Activated CD4-positive, alpha-beta T cell treated with anti-CD3 and anti-CD28 coated beads, Interleukin-2, amount 50 U/mL, for 48 hours (primary cell): ENCODE measurements at regions not wholly inside any gene's neighbourhood (a gene's known extent, or its start where the extent isn't known, plus 50 kb on each side); places are given as distances from the start of the nearest gene placed in this dataset.

Experiments used
- DNase-seq, 2 experiments: peaks; one replicate each; pipeline ENCODE4 v3.0.0-alpha.2; 2020

DNA sequence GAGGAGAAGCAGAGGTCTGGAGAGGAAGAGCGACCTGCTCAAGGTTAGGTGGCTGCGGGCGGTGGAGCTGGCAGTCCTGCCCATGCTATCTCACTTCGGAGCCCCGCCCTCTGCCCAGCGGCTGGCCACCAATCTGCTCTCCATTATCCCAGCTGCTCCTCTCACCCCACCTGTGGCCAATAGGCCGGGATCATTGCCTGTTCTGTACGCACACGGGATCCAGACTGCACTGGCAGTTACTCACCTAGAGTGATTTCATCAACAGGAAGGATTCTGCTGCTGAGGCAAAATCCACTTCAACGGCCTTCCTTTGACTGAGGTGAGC is 100.6 kb downstream of the TLE3 start:
- no peak for DNase-seq
